GM20000 (cell line): ENCODE measurements at regions not wholly inside any gene's neighbourhood (a gene's known extent, or its start where the extent isn't known, plus 50 kb on each side); places are given as distances from the start of the nearest gene placed in this dataset.

Source experiments
- DNase-seq: peaks from one replicate; pipeline ENCODE4 v3.0.0; 2012; ENCODE audit warnings: low spot score
- CTCF ChIP-seq: IDR thresholded peaks from 2 replicates; pipeline ENCODE4 v1.5.1; 2012; ENCODE audit warnings: mild to moderate bottlenecking, control low read depth; ENCODE audit errors: extremely low read depth, missing control alignments

- no peak for TF ChIP-seq CTCF
- DNase-seq, result no peak
Measured at GRCh38 chr6:94639564-94639963, 937.8 kb upstream of the MANEA start.

- no peak for DNase-seq
- no peak for TF ChIP-seq CTCF
Measured at GRCh38 chr6:94636780-94637385, 940.5 kb upstream of the MANEA start.

- no peak for DNase-seq
- no peak for TF ChIP-seq CTCF
Measured at GRCh38 chr6:94623586-94623985, 953.7 kb upstream of the MANEA start.

- TF ChIP-seq CTCF, result no peak
- DNase-seq, result no peak
Measured at GRCh38 chr6:94622783-94623182, 954.6 kb upstream of the MANEA start.

- no peak for DNase-seq
- no peak for TF ChIP-seq CTCF
Measured at GRCh38 chr6:94600636-94601035, 976.7 kb upstream of the MANEA start.

- no peak for TF ChIP-seq CTCF
- no peak for DNase-seq
Measured at GRCh38 chr6:94597487-94597886, 979.8 kb upstream of the MANEA start.

GRCh38 chr6:94590416-94590815 lies 986.9 kb upstream of the MANEA start:
- DNase-seq, result no peak
- TF ChIP-seq CTCF, result no peak
